Limb (tissue), 2 donors: ENCODE measurements at regions not wholly inside any gene's neighbourhood (a gene's known extent, or its start where the extent isn't known, plus 50 kb on each side); places are given as distances from the start of the nearest gene placed in this dataset.
"Not testable (repeated sequence)": the region's sequence is repeated elsewhere in the genome, so short reads cannot be mapped to it uniquely, and the experiment has no call there.

Experiments used
- DNase-seq, 2 donors: peaks; one replicate each; pipeline ENCODE4 v3.0.0-alpha.2; 2016; ENCODE audit errors: extremely low spot score in 2 of 2

DNA sequence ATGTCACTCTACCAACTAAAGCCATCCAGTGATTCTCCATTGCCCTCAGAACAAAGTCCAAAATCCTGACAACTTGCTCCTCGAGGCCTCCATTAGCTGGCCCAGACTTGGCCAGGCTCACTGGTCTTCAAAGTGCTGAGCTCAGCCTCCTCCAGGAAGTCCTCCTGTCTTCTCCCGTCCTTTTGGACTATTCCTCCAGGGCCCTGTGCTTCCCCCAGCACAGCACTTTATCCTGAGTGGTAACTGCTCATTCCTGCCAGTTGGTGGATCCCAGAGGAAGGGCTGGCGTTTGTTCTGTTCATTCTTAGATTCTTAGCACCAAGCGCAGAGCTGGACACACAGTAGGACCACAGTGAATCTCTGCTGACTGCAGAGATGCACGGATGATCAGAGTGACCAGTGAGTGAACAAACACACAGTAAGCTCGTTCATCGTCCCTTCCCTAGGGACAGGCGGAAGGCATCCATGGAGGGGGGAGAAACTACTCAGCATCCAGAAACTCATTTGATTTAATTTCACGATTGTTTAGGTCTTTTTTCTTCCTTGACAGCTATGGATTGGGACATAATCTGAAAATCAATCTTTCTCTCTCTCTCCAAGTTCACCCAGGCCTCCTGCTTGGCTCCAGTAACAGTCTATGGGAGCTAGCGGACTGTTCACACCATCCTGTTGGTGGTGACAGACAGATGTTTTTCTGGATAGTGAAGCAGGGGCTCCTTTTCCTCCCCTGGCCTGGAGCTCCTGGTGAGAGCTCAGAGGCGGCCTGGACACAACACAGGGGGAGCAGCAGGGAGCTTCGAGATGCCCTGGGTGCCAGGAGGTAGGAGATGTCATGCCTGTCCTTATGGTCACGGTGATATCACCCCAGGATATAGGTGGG is 180.2 kb downstream of the PTPRU start:
- no peak for DNase-seq

DNA sequence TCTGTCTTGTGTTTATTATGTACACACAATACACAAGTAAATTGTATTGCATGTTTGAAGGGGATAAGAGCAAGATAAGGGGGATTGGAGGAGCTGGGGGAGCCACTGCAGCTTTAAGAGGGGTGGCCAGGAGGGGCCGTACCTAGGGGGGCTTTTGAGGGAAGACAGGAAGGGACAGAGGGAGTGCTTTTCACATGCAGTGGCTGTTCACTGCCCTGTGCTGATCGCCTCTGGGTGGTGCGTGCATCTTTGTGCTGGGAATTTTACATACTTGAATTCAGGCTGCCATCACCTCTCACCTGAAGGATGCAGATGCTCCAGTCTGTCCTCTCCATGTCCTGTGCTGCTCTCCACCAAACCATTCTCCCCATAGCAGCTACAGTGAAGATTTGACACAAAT is 179.5 kb downstream of the PTPRU start:
- DNase-seq: no peak

DNA sequence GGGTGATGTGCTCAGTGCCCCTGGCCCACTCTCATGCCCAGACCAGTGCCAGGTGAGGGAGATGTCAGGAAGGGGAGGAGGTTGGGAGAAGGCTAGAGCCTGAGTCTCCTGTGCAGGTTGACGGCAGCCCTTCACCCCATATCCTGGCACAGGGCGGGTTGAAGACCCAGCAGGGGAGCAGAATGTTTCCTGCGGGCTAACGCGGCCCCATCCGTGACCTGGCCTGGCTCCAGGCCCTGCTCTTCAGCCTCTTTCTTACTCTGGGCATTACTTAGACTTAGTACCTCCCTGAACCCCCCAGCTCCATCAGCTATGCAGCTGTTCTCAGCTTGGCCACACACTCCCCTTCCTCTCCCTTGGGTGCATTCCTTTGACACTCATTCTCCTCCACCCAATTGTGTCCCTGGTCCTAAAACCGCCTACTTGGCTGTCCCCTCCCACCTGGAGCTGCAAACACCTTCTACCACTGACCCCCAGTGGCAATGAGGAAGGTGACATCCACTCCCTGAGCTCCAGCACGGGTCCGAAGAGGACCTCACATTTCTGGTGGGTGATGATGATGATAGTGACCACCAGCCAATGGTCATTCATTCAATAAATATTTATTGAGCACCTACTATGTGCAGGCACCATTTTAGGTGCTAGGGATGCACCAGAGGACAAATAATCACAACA is 179.0 kb downstream of the PTPRU start:
- DNase-seq: no peak

DNA sequence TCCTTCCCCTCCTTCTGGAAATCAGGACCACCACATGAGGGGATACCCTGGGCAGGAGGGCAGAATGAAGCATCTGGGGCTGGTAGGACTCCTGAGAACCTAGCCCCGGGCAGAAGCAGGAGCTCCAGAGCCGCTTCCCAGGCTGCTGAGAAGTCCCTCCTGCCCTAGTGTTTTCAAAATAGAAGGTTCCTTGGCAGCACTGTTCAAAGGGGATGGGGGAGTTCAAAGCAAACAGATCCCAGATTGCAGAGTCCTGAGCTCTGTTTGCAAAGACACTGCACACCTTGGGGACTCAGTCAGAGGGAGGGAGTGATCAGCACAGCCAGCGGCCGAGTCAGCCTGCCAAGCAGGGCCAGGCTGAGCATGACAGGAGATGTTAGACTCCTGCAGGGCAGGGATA is 177.8 kb downstream of the PTPRU start:
- DNase-seq: no peak

DNA sequence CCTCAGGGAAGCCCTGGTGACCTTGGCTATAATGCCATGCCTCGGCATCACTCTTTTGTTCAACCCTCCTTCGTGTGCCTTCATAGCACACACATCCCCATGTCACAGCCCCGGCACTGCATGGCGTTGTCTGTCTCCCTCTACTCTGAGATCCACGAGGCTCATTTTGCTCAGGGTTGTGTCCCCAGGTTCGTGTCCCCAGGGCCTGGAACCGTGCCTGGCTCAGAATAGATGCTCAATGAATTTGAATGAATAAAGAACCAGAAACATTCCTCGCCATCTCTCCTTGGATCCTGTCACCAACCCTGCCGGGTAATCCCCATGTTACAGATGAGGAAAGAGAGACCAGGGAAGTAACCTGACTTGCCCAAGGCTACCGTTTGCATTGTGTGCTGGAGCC is 177.3 kb downstream of the PTPRU start:
- DNase-seq: no peak

DNA sequence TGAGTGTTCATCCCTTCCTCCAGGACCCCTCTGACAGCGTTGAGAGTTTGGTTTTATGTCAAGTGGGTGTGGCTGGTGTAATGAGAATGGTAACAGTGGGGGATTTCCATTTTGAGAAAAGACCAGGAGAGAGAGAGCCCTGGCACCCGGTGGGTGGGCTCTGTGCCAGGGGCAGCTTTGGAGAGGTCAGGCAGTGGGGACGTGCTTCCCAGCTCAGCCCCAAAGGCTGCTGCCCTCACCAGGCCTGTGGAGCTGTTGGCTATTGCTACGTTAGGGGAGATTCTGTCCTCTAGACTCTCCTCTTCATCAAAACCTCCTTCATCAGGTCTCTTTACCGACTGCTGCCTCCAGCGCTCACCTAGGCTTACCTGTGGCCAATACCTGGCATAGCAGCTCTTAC is 176.3 kb downstream of the PTPRU start:
- no peak for DNase-seq

DNA sequence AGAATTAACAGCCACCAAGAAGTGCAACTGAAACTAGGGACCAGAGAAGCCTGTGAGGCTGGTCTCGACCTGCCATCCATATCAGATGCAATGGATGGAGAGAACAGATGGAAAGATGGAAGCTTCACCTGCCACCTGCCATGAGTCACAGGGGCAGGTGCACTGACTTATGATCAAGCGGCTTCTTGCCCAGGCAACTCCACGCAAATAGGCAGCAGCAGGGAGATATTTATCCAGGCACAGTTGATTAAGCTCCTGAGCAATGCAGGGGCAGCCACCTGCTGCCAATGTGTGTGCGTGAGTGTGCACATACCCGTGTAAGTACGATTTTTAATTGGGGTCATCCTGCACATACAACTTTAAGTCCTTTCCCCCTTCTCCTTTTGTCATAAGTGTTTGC is 174.2 kb downstream of the PTPRU start:
- DNase-seq: no peak

DNA sequence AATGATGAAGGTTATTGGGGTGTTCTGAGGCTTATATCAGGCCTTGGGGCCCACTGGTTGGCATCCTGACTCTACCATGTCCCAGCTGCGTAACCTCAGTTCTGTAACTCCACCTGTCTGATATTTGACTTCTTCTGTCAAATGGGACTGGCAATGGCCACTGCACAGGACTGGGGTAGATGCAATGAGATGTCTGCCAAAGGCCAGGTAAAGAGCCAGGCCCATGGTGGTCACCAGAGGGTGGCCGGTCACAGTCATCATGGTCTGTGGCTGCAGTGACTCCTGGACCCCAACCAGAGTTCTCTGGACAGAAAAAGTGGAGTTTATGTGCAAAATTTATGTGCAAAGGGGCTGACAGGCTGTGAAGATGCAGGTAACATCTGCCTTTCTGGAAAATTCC is 173.3 kb downstream of the PTPRU start:
- no peak for DNase-seq

DNA sequence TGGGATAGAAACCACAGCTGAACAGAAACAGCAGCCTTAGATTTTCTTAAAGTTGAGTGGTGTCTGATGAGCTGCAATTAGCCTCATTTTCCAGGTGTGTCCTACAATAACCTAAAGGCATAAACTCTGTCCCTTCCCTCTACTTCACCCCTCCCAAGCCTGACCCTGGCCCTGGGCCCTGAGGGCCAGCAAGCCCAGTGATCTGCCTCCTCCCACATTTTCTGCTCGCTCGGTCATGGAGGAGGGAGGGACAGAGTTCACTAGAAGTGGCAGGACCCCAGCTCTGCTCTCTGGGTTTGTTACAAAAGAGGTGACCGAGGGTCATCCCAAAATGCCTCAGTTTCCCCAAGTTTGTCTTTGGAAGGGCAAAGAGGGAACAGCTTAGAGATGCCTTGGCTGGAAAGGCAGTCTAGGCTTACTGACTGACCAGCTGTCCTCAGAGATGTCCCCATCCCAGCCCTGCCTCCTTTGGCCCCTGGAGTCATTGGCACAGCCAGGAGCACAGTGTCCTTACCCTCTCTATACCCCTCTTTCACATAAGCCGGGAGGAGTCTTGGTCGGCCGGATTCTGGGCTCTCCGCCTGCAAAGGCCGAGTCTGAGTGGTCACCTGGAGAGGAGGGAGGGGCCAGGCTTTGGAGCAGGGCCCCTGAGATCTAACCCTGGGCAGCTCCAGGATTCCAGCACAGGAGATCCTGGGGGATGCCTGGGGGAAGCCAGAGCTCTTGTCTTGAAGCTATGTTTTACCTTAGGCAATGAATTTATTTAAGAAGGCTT is 172.7 kb downstream of the PTPRU start:
- DNase-seq: no peak

DNA sequence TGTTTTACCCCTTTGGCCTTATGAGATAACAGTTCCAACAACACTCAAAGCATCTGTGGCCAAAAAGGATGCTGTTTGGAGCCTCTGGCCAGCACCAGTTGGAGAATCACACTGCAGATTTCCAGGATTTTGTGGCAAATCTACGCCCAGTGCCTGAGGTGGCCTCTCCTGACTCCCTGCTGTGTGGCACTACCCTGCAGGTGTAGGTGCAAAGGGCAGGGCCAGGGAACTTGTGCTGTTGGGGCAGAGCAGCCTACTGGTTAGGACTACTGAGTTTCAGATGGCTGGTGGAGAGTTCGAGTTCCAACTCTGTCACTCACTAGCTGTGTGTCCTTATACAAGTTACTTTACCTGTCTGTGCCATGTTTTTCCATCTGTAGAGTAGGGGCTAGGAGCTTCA is 170.5 kb downstream of the PTPRU start:
- no peak for DNase-seq

DNA sequence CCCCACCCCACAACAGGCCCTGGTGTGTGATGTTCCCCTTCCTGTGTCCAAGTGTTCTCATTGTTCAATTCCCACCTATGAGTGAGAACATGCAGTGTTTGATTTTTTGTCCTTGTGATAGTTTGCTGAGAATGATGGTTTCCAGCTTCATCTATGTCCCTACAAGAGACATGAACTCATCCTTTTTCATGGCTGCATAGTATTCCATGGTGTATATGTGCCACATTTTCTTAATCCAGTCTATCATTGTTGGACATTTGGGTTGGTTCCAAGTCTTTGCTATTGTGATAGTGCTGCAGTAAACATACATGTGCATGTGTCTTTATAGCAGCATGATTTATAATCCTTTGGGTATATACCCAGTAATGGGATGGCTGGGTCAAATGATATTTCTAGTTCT is 163.9 kb downstream of the PTPRU start:
- not testable (repeated sequence) for DNase-seq

DNA sequence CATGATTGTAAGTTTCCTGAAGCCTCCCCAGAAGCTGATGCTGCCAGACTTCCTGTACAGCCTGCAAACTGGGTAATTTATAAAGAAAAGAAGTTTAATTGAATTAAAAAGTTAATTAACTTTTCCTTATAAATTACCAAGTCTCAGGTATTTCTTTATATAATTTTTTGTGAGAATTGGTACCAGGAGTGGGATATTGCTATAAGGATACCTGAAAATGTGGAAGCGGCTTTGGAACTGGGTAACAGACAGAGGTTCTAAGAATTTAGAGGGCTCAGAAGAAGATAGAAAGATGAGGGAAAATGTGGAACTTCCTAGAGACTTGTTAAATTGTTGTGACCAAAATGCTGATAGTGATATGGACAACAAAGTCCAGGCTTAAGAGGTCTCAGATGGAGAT is 163.1 kb downstream of the PTPRU start:
- DNase-seq: no peak

DNA sequence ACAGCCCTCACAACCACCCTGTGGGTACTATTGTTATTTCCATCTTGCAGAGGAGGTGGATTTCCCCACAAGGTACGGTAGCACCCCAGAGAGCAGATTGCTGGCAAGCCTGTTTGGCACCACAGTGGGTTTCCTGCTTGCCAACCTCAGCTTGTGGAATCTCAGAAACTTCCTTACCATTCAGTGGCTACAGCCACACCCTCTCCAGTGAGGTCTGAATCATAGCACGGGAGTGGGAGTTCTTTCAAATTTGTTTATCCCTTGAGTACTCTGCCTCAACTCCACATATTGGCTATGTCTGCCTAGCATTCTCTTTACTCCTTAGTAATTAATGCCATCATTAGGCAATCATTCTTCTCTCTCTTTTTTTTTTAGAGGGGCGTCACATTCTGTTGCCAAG is 162.1 kb downstream of the PTPRU start:
- DNase-seq: no peak

DNA sequence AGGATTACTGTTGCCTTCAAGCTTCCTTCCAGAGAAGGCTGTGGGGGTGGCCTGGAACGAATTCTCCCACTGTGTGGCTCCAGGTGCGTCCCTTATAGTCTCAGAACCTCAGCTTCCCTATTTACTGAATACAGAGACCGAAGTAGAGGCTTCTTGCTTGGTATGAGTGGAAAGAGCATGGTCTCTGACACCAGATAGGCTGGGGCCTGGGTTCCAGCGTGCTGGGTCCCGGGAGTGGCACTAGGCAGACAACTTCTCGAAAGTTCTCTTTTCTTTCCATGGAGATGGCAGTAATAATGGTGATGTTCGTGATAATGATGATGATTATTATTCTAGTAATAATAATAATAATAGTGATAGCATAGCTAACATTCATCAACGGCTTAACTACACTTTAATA is 161.7 kb downstream of the PTPRU start:
- no peak for DNase-seq

DNA sequence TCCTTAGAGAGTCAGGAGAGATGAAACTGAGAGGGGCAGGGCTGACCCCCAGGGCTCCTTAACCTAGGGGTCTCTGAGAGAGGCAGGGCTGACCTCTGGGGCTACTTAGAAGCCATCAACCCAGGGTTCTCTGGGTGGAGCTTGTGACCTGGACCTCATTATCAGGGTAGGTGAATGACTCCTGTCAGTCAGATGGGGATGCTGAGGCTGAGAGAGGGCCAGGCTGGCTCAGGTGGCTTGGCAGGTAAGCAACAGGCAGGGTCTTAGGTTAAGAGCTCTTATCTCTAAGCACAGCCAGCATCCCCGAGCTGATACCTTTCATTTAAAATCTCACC is 160.9 kb downstream of the PTPRU start:
- no peak for DNase-seq

DNA sequence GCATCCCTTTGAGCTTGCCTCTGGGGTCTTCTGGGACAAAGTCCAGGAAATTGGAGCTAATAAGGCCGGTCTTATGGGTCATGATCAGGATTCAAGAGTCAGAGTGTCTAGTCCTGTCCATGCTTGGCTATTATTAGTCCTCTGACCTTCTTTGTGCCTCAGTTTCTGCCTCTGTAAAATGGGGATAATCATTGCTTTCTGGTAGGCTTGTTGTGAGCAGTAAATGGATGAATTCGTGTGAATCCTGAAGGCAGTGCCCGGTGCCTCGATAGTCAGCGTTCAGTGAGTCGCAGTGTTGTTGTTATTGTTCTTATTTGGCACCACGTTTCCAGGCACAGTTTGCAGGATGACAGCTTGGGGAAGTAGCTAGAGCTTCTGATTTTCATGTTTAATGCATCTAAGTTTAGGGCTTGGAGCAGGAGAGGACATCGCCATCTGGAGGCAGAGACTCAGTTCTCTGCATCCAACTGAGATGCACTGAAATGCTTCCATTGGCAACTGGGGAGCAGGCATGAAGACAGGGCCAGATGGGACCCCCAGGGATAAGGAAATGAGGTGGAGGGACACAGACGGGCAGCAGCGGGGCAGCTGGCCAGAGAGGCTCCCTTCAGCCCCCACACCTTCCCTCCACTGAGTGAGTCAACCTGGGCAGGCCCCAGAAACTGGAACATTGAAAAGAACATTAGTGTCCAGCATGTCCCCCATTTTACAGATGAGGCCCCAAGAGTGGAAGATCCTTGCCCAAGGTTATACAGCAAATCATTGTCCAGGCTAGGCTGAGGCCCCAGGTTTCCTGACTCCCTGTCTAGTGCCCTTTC is 160.3 kb downstream of the PTPRU start:
- no peak for DNase-seq

DNA sequence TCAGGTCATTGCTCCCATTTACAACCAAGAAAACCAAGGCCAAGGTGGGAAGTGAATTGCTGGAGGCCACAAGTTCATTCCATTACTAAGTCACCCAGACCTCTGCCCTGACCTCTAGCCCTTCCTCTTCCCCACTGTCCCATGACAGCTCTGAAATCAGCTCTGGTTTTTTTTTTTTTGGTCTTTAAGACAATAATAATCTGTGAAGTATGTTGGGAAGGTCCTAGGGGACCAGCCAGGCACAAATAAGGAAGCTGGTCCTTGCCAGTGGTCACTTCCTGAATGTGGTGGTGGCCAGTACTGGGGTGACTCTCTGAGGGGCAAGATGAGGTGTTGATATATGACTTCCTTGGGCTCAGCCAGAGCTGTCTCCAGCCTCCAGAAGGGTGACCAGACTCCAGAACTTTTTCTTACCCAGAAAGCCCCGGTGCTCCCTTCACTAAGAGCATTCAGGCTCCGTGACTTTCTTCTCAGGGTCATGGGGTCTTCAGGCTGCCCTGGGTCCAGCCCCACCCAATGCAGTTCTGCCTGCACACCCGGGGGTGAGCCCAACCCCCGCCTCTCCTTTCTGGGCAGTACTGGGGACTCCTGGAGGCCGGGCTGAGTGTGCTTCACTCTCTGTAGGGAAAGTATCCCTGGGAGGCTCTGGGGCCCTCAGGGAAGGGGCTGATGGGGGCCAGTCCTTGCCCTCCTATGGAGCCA is 159.6 kb downstream of the PTPRU start:
- DNase-seq: no peak

DNA sequence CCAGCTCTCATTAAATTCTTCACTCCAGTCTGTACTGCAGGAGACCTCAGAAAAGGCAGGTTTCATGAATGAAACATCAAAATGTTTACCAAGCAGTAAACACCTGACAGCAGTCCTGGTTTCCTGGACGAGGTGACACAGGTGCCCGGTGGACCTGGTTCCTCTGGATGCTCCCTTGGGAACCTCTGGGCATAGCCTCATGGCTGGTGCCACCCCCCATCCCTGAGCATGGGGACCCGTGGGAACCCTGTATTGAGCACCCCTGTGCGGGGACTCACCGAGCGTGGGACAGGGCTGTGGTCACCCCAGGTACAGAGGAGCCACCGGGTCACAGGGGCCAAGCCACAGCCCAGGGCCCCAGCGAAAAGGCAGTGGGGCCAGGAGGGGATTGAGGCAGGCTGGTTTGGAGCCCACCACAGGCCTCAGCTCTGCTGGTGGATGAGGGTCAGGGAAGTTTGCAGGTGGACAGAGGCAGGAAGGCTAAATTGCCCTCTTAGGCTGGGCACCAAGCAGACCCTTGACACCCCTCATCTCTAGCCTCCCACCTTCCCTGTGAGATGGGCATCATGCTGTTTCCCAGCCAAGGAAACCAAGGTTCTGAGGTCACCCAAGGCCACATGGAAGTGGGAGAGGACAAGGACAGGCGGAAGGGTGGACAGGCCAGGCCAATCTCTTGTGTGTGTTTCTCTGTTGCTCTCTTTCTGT is 158.4 kb downstream of the PTPRU start:
- DNase-seq: no peak

DNA sequence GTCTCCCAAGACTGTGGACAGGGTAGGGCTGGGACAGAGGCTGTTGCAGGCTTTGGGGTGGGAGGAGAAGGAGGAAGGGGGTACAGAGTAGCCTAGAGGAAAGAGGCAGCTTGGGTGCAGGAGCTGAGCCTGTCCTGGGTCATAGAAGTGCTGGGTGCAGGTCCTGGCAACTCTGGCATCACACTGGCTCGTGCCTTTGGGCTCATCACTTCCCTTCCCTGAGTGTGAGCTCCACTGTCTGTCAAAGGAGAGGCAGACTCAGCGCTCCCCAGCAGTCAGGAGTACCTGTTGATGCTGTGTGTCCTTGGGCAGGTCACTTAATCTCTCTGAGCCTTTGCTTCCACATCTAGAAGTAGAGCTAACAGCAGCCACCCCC is 157.1 kb downstream of the PTPRU start:
- DNase-seq: no peak
